Stimulated activated CD4-positive, alpha-beta T cell treated with anti-CD3 and anti-CD28 coated beads, Interleukin-4, amount 100 ng/mL, for 1 hour (primary cell): ENCODE measurements at regions not wholly inside any gene's neighbourhood (a gene's known extent, or its start where the extent isn't known, plus 50 kb on each side); places are given as distances from the start of the nearest gene placed in this dataset.

Experiments
- DNase-seq: peaks from one replicate; pipeline ENCODE4 v3.0.0-alpha.2; 2020

- no peak for DNase-seq
These were observed 127.9 kb upstream of the STT3B start for GRCh38 chr3:31404871-31405270.

GRCh38 chr3:31405515-31405914, 127.2 kb upstream of the STT3B start:
- DNase-seq, result no peak

- no peak for DNase-seq
These were observed 125.8 kb upstream of the STT3B start for GRCh38 chr3:31406896-31407295.

- no peak for DNase-seq
These were observed 125.1 kb upstream of the STT3B start for GRCh38 chr3:31407665-31408064.

- DNase-seq, result no peak
These were observed 124.0 kb upstream of the STT3B start for GRCh38 chr3:31408720-31409119.

- DNase-seq, result no peak
These were observed 123.3 kb upstream of the STT3B start for GRCh38 chr3:31409389-31409788.

GRCh38 chr3:31409866-31410265, 122.9 kb upstream of the STT3B start:
- no peak for DNase-seq

GRCh38 chr3:31410411-31410810, 122.3 kb upstream of the STT3B start:
- DNase-seq, result no peak

- DNase-seq, result no peak
These were observed 119.9 kb upstream of the STT3B start for GRCh38 chr3:31412832-31413231.

GRCh38 chr3:31413515-31413914, 119.2 kb upstream of the STT3B start:
- no peak for DNase-seq

GRCh38 chr3:31416980-31417379, 115.7 kb upstream of the STT3B start:
- no peak for DNase-seq

- no peak for DNase-seq
These were observed 115.2 kb upstream of the STT3B start for GRCh38 chr3:31417486-31417885.

GRCh38 chr3:31420311-31420710, 112.4 kb upstream of the STT3B start:
- no peak for DNase-seq

GRCh38 chr3:31421314-31422048, 111.2 kb upstream of the STT3B start:
- DNase-seq, result no peak

GRCh38 chr3:31422237-31422636, 110.5 kb upstream of the STT3B start:
- DNase-seq, result no peak

GRCh38 chr3:31423482-31423881, 109.2 kb upstream of the STT3B start:
- no peak for DNase-seq

GRCh38 chr3:31425401-31425800, 107.3 kb upstream of the STT3B start:
- DNase-seq, result no peak

- DNase-seq, result no peak
These were observed 105.1 kb upstream of the STT3B start for GRCh38 chr3:31427623-31428022.

- DNase-seq, result no peak
These were observed 101.4 kb upstream of the STT3B start for GRCh38 chr3:31431321-31431720.

- no peak for DNase-seq
These were observed 99.6 kb upstream of the STT3B start for GRCh38 chr3:31432897-31433678.

- DNase-seq, result no peak
These were observed 99.1 kb upstream of the STT3B start for GRCh38 chr3:31433679-31433992.

GRCh38 chr3:31434819-31435218, 97.9 kb upstream of the STT3B start:
- DNase-seq, result no peak

- no peak for DNase-seq
These were observed 95.9 kb upstream of the STT3B start for GRCh38 chr3:31436830-31437229.

- no peak for DNase-seq
These were observed 94.0 kb upstream of the STT3B start for GRCh38 chr3:31438742-31439141.
